HEK293T (cell line): ENCODE measurements at regions not wholly inside any gene's neighbourhood (a gene's known extent, or its start where the extent isn't known, plus 50 kb on each side); places are given as distances from the start of the nearest gene placed in this dataset.

ENCODE experiments used
- CTCF ChIA-PET: fragments of 350-600 bp; formaldehyde crosslinking; extraction: SDS; loops from one replicate; lab custom pipeline; 2021; ENCODE audit warnings: antibody characterized with exemption, inconsistent platforms; lab: Yijun Ruan, JAX
- POLR2A ChIA-PET: fragments of 350-600 bp; formaldehyde crosslinking; extraction: SDS; loops from one replicate; lab custom pipeline; 2020; ENCODE audit warnings: antibody characterized with exemption, inconsistent platforms; lab: Yijun Ruan, JAX
- DNase-seq: peaks from one replicate; pipeline ENCODE4 v3.0.0; 2012; ENCODE audit warnings: mixed read lengths; ENCODE audit errors: extremely low spot score
- ARNT ChIP-seq: fragments of 450-650 bp; IDR thresholded peaks from 2 replicates; pipeline ENCODE4 v1.6.1; 2017; ENCODE audit warnings: mild to moderate bottlenecking
- BHLHE40 ChIP-seq: fragments of 450-650 bp; IDR thresholded peaks from 2 replicates; pipeline ENCODE4 v1.6.1; 2016; ENCODE audit warnings: mild to moderate bottlenecking, moderate library complexity, borderline replicate concordance
- CTBP1 ChIP-seq: fragments of 450-650 bp; IDR thresholded peaks from 2 replicates; pipeline ENCODE4 v1.6.1; 2016; ENCODE audit warnings: borderline replicate concordance
- ELF4 ChIP-seq: fragments of 450-650 bp; IDR thresholded peaks from 2 replicates; pipeline ENCODE4 v1.6.1; 2017; ENCODE audit warnings: antibody characterized with exemption
- FOXA1 ChIP-seq: fragments of 450-650 bp; IDR thresholded peaks from 2 replicates; pipeline ENCODE4 v1.6.1; 2016; ENCODE audit warnings: mild to moderate bottlenecking
- FOXK2 ChIP-seq: fragments of 450-650 bp; IDR thresholded peaks from 2 replicates; pipeline ENCODE4 v1.6.1; 2016; ENCODE audit warnings: mild to moderate bottlenecking
- FOXM1 ChIP-seq: fragments of 450-650 bp; IDR thresholded peaks from 2 replicates; pipeline ENCODE4 v1.6.1; 2017; ENCODE audit warnings: mild to moderate bottlenecking, borderline replicate concordance
- HDGF ChIP-seq: fragments of 450-650 bp; IDR thresholded peaks from 2 replicates; pipeline ENCODE4 v1.6.1; 2017; ENCODE audit warnings: antibody characterized with exemption, borderline replicate concordance
- L3MBTL2 ChIP-seq: fragments of 450-650 bp; conservative IDR thresholded peaks from 2 replicates; pipeline ENCODE4 v1.6.1; 2016; ENCODE audit warnings: mild to moderate bottlenecking
- LEF1 ChIP-seq: fragments of 450-650 bp; IDR thresholded peaks from 2 replicates; pipeline ENCODE4 v1.6.1; 2017; ENCODE audit warnings: mild to moderate bottlenecking, borderline replicate concordance
- NFRKB ChIP-seq: fragments of 450-650 bp; IDR thresholded peaks from 2 replicates; pipeline ENCODE4 v1.6.1; 2016; ENCODE audit warnings: mild to moderate bottlenecking, moderate library complexity
- SP1 ChIP-seq: fragments of 450-650 bp; IDR thresholded peaks from 2 replicates; pipeline ENCODE4 v1.6.1; 2017
- SUZ12 ChIP-seq: fragments of 450-650 bp; IDR thresholded peaks from 2 replicates; pipeline ENCODE4 v1.6.1; 2016; ENCODE audit warnings: mild to moderate bottlenecking
- TARDBP ChIP-seq: fragments of 450-650 bp; IDR thresholded peaks from 2 replicates; pipeline ENCODE4 v1.6.1; 2016
- ZNF384 ChIP-seq: fragments of 450-650 bp; IDR thresholded peaks from 2 replicates; pipeline ENCODE4 v1.6.1; 2016
- TF ChIP-seq, protein P1 (sequence below): fragments of 450-650 bp; IDR thresholded peaks from 2 replicates; pipeline ENCODE4 v1.6.1; 2016

DNA sequence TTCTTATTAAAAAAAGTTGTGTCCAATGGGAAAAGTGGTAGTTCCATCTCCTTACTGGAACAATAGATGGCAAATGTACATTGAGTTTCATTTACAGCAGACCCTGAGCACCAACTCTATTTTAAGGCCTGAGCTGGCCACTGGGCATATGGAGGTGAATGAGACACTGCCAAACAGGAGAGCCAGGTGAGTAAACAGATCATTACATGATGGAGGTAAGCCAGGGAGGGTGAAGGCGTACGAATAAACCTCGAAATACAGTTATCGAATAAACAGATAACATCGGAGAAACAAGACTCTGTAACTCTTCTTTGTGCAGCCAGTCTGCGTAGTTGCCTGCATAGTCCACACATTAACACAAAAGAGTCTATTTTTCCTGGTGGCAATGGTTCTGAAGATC lies 446.4 kb upstream of the KLF4 start:
- POLR2A ChIA-PET, result no interaction called here

GRCh38 chr9:107933516-107933915 lies 443.9 kb upstream of the KLF4 start:
- CTCF ChIA-PET, result no interaction called here
- no peak for TF ChIP-seq CTBP1
- TF ChIP-seq FOXM1, result no peak
- TF ChIP-seq TARDBP, result no peak
- TF ChIP-seq L3MBTL2, result no peak
- TF ChIP-seq FOXA1, result no peak
- DNase-seq, result no peak
- POLR2A ChIA-PET, result no interaction called here

More for the DNA sequence above, 446.4 kb upstream of the KLF4 start:
- DNase-seq, result no peak
- TF ChIP-seq LEF1 (no peak), FOXK2 (no peak), ZNF384 (no peak), SUZ12 (no peak), ARNT (no peak), HDGF (no peak), BHLHE40 (no peak), FOXA1 (no peak), SP1 (no peak)
- CTCF ChIA-PET, result no interaction called here

DNA sequence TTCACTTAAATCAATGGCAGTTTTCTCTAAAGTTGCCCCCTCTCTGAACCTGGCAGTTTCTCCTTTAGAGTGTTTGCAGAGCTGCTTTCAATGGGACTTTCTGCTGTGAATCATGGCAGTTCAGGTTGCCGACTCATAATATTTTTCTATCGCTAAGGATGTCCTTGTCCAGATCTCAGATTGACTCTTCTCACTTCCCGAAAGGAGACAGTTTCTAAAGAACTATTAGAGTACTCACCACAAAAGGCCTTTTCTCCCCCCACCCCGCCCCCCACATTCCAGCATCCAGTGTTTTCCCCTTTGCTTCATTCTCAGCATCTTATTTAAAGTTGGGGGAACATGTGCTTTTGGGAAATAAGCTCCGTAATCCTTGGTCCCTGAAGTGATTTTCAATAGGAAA lies 443.5 kb upstream of the KLF4 start:
- TF ChIP-seq FOXA1 (no peak), L3MBTL2 (no peak), LEF1 (no peak), CTBP1 (no peak), FOXM1 (no peak), SP1 (no peak), NFRKB (no peak), ELF4 (no peak), TARDBP (no peak), BHLHE40 (no peak), SUZ12 (no peak), ARNT (no peak), HDGF (no peak), FOXK2 (no peak), ZNF384 (no peak)
- TF ChIP-seq, protein P1, sequence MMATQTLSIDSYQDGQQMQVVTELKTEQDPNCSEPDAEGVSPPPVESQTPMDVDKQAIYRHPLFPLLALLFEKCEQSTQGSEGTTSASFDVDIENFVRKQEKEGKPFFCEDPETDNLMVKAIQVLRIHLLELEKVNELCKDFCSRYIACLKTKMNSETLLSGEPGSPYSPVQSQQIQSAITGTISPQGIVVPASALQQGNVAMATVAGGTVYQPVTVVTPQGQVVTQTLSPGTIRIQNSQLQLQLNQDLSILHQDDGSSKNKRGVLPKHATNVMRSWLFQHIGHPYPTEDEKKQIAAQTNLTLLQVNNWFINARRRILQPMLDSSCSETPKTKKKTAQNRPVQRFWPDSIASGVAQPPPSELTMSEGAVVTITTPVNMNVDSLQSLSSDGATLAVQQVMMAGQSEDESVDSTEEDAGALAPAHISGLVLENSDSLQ, result no peak
- POLR2A ChIA-PET, result no interaction called here
- DNase-seq, result no peak
- CTCF ChIA-PET, result no interaction called here

DNA sequence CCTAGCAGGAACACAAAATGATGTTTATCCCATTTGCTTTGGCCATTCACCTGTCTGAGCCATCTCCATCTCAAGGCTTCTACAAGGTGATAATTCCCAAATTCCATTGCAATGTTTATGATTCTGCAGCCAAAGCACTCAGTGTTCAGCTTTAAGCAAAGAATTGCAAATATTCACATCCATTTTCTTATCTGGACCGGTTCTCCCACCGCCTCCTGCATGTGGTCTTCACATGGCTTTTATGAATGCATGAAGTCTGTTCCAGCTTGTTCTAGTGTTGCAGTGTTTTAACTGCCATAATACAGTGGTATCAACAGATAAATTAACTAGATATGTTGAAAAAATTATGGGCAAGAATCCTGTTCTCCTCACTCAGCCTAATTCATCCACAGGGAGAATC lies 443.0 kb upstream of the KLF4 start:
- TF ChIP-seq FOXM1 (no peak), FOXA1 (no peak)
- no peak for DNase-seq
- ChIA-PET POLR2A (no interaction called here), CTCF (no interaction called here)

DNA sequence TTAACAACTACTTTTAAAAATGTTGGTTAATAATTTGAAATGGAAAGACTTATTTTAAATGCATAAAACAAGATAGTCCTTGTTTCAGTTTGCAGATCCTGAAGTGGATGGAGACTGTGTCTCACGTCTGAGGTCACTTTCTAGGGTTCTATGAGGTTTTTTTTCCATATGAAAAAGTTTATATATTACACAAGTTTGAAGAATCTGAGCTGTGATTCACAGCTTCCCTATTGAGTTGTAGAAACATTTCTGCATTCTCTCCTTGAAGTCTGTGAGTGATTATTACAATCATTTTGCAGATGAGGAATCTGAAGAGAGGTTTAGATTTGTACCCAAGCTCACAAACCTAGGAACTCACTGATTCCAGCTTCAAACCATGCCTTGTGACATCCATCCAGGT lies 442.5 kb upstream of the KLF4 start:
- no peak for DNase-seq
- POLR2A ChIA-PET, result no interaction called here
- no peak for TF ChIP-seq ARNT
- TF ChIP-seq L3MBTL2, result no peak
- TF ChIP-seq CTBP1, result no peak
- TF ChIP-seq ELF4, result no peak
- TF ChIP-seq FOXA1, result no peak
- no peak for TF ChIP-seq FOXK2
- no peak for TF ChIP-seq LEF1
- no peak for TF ChIP-seq FOXM1
- no peak for TF ChIP-seq SUZ12
- CTCF ChIA-PET, result no interaction called here

- no peak for DNase-seq
- ChIA-PET CTCF (no interaction called here), POLR2A (no interaction called here)
- TF ChIP-seq TARDBP (no peak), NFRKB (no peak), FOXM1 (no peak), CTBP1 (no peak), HDGF (no peak), L3MBTL2 (no peak), FOXA1 (no peak), ARNT (no peak), BHLHE40 (no peak), SP1 (no peak), FOXK2 (no peak), LEF1 (no peak), SUZ12 (no peak)
- TF ChIP-seq, protein P1, result no peak
These were observed 441.6 kb upstream of the KLF4 start for GRCh38 chr9:107931071-107931715.

GRCh38 chr9:107929443-107929842 lies 439.9 kb upstream of the KLF4 start:
- CTCF ChIA-PET, result no interaction called here

More at GRCh38 chr9:107929443-107929842, 439.9 kb upstream of the KLF4 start:
- POLR2A ChIA-PET, result no interaction called here
- TF ChIP-seq HDGF (no peak), ELF4 (no peak), CTBP1 (no peak), FOXK2 (no peak), LEF1 (no peak), ZNF384 (no peak), BHLHE40 (no peak), SUZ12 (no peak), FOXM1 (no peak), FOXA1 (no peak), TARDBP (no peak), L3MBTL2 (no peak), SP1 (no peak), ARNT (no peak), NFRKB (no peak)
- TF ChIP-seq, protein P1, result no peak
- DNase-seq, result no peak
